Astrocyte of the cerebellum (primary cell): ENCODE measurements at regions not wholly inside any gene's neighbourhood (a gene's known extent, or its start where the extent isn't known, plus 50 kb on each side); places are given as distances from the start of the nearest gene placed in this dataset.

ENCODE experiments used
- DNase-seq: peaks from one replicate; pipeline ENCODE4 v3.0.0-alpha.2; 2011; ENCODE audit warnings: low read depth
- H3K4me3 ChIP-seq: 2 replicates; pipeline ENCODE4 v1.5.1; 2011; ENCODE audit warnings: mild to moderate bottlenecking, low read depth, low read length, moderate library complexity
- CTCF ChIP-seq: IDR thresholded peaks from 2 replicates; pipeline ENCODE4 v1.5.1; 2012; ENCODE audit warnings: low read length, low read depth, moderate library complexity, mild to moderate bottlenecking; ENCODE audit errors: missing control alignments
- in situ Hi-C: cut with HindIII; loops from 2 replicates; pipeline ENCODE4 v1.10.0; 2017; ENCODE audit warnings: low sequenced_read_pairs

DNA sequence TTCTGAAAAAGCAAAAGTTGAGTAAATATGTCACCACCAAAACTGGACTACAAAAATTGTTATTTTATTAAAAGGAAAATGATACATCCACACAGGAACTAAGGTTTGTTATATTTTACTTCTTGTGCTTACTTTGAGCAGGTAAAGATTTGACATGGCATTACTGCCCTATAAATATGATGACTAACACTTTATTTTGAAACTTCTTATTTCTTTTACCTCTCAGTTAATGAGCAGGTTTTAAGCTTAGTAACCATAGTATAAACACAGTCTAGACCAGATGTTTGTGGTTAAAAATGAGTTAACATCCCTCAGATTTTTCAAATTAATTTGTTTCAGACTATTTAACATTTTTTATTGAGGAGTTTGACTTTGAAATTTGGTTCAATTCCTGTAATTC is 862.5 kb upstream of the USP15 start:
- no peak for DNase-seq
- in situ Hi-C loops = no loop called here
- no peak overlapping the region for H3K4me3 ChIP-seq
- no peak for TF ChIP-seq CTCF

DNA sequence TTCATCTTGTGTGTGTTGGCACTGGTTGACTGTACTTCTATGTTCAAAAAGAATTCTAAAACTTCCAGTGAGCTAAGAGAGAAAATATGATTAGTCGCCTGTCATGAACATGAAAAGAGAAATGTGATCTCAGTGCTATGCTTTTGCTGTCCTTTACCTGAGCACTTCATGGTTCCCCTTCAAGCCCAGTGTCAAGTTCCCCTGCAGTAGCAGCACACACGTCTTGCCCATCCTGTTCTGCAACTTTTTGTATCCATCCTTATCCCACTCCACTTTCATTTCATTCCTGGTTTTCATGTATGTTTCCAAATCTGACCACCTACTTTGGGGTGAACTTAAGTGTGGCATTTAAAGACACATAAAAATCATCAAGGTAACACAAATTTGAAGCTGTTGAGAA is 848.0 kb upstream of the USP15 start:
- no peak overlapping the region for H3K4me3 ChIP-seq
- in situ Hi-C loops = no loop called here
- DNase-seq = no peak
- no peak for TF ChIP-seq CTCF

- in situ Hi-C loops = no loop called here
- H3K4me3 ChIP-seq = no peak overlapping the region
- DNase-seq = no peak
- TF ChIP-seq CTCF = no peak
These were observed 845.7 kb upstream of the USP15 start for GRCh38 chr12:61414470-61414869.

DNA sequence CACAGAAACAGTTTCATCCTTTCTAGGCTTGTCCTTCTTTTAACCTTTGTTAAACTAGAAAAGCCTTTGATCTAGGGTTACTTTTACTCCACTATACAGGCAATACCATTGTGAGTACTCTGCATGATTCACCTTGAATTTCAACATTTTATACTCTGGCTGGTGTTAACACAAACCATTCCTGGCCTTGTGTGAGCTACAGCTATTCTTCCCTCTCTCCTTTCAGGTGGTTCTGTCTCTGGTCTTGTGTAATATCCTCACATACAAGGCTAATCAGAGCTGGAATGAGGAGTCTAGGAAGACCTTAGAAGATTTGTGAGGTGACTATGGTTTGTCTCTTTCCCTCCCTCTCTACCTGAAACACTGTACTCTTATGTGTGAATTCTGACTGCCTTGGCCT is 837.4 kb upstream of the USP15 start:
- TF ChIP-seq CTCF = no peak
- in situ Hi-C loops = no loop called here
- no peak overlapping the region for H3K4me3 ChIP-seq
- DNase-seq = no peak

DNA sequence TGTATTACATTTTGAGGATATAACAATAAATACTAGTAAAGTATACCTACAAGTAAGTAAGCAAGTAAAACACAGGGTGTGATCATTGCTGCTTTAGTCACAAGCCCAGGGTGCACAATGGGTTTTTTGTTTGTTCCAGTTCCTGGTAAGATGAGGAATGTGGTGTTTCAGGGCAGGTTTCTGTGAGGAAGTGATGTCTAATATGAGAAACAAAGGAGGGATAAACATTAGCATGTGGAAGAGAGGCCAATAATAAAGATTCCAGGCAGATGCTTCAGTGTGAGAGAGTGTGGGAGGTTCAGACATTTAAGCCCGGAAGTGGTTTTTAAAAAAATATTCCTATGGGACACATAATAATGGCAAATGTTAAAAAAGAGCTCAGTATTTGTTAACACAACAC is 808.1 kb upstream of the USP15 start:
- DNase-seq = no peak
- H3K4me3 ChIP-seq = no peak overlapping the region
- no peak for TF ChIP-seq CTCF
- in situ Hi-C loops = no loop called here

- no peak for TF ChIP-seq CTCF
- in situ Hi-C loops = no loop called here
- no peak for DNase-seq
- no peak overlapping the region for H3K4me3 ChIP-seq
These were observed 772.5 kb upstream of the USP15 start for GRCh38 chr12:61487728-61488127.
